ENCODE measurements at regions not wholly inside any gene's neighbourhood (a gene's known extent, or its start where the extent isn't known, plus 50 kb on each side); places are given as distances from the start of the nearest gene placed in this dataset.
"Not testable (repeated sequence)": the region's sequence is repeated elsewhere in the genome, so short reads cannot be mapped to it uniquely, and the experiment has no call there.

GRCh38 chr13:80164462-80164861 is 176.5 kb downstream of the SPRY2 start:
- Histone ChIP-seq H3K36me3 (no peaks in the 10 kb centered on the region), H3K9ac (ENCODE audit: low read depth in 2 of 2, low read length in 2 of 2) (no peak overlapping the region), H3K27me3 (no peaks in the 10 kb centered on the region), H3K27ac (no peak overlapping the region), H3K4me1 (no peaks in the 10 kb centered on the region), H3K9me3 (no peaks in the 10 kb centered on the region), H3K4me3 (no peak overlapping the region)
- intact Hi-C loops (cut with DNase I), result no loop called here
- TF ChIP-seq CTCF (IDR thresholded peaks at IDR 0.05), result no peak
- DNase-seq, result no peak

- Histone ChIP-seq H3K36me3 (no peaks in the 10 kb centered on the region), H3K4me3 (no peak overlapping the region), H3K27ac (no peak overlapping the region), H3K9me3 (no peaks in the 10 kb centered on the region), H3K27me3 (no peaks in the 10 kb centered on the region), H3K4me1 (no peaks in the 10 kb centered on the region), H3K9ac (ENCODE audit: low read depth in 2 of 2, low read length in 2 of 2) (no peak overlapping the region)
- intact Hi-C loops (cut with DNase I), result no loop called here
- no peak for TF ChIP-seq CTCF (IDR thresholded peaks at IDR 0.05)
- no peak for DNase-seq
Observed at GRCh38 chr13:80161896-80162295, 179.0 kb downstream of the SPRY2 start.

- H3K4me3 ChIP-seq, result no peak overlapping the region
- TF ChIP-seq CTCF (IDR thresholded peaks at IDR 0.05), result no peak
- H3K9me3 ChIP-seq, result no peaks in the 10 kb centered on the region
- no peaks in the 10 kb centered on the region for H3K27me3 ChIP-seq
- H3K27ac ChIP-seq, result no peak overlapping the region
- H3K4me1 ChIP-seq, result no peaks in the 10 kb centered on the region
- intact Hi-C loops (cut with DNase I), result no loop called here
- H3K9ac ChIP-seq (ENCODE audit: low read depth in 2 of 2, low read length in 2 of 2), result no peak overlapping the region
- no peak for DNase-seq
- no peaks in the 10 kb centered on the region for H3K36me3 ChIP-seq
Observed at GRCh38 chr13:80161219-80161618, 179.7 kb downstream of the SPRY2 start.

GRCh38 chr13:80160110-80160509 is 180.8 kb downstream of the SPRY2 start:
- intact Hi-C loops (cut with DNase I), result no loop called here

GRCh38 chr13:80157261-80157932 is 183.5 kb downstream of the SPRY2 start:
- no peak overlapping the region for H3K9ac ChIP-seq (ENCODE audit: low read depth in 2 of 2, low read length in 2 of 2)
- H3K9me3 ChIP-seq, result no peaks in the 10 kb centered on the region
- no peaks in the 10 kb centered on the region for H3K27me3 ChIP-seq
- no peak for DNase-seq
- H3K27ac ChIP-seq, result no peak overlapping the region
- TF ChIP-seq CTCF (IDR thresholded peaks at IDR 0.05), result no peak
- intact Hi-C loops (cut with DNase I), result no loop called here
- H3K4me3 ChIP-seq, result no peak overlapping the region
- no peaks in the 10 kb centered on the region for H3K36me3 ChIP-seq
- H3K4me1 ChIP-seq, result no peaks in the 10 kb centered on the region

More at GRCh38 chr13:80160110-80160509, 180.8 kb downstream of the SPRY2 start:
- Histone ChIP-seq H3K27me3 (no peaks in the 10 kb centered on the region), H3K9me3 (no peaks in the 10 kb centered on the region), H3K27ac (no peak overlapping the region), H3K9ac (ENCODE audit: low read depth in 2 of 2, low read length in 2 of 2) (no peak overlapping the region), H3K4me3 (no peak overlapping the region), H3K4me1 (no peaks in the 10 kb centered on the region), H3K36me3 (no peaks in the 10 kb centered on the region)
- no peak for DNase-seq
- no peak for TF ChIP-seq CTCF (IDR thresholded peaks at IDR 0.05)

GRCh38 chr13:80152142-80152541 is 188.8 kb downstream of the SPRY2 start:
- H3K36me3 ChIP-seq, H3K27ac ChIP-seq, DNase-seq: not testable (repeated sequence)

More at GRCh38 chr13:80152142-80152541, 188.8 kb downstream of the SPRY2 start:
- H3K4me3 ChIP-seq; H3K27me3 ChIP-seq; H3K9ac ChIP-seq (ENCODE audit: low read depth in 2 of 2, low read length in 2 of 2); H3K4me1 ChIP-seq; H3K9me3 ChIP-seq; intact Hi-C loops (cut with DNase I): not testable (repeated sequence)

Data from colonic mucosa (tissue), 4 donors.